NT2/D1 (cell line): ENCODE measurements at regions not wholly inside any gene's neighbourhood (a gene's known extent, or its start where the extent isn't known, plus 50 kb on each side); places are given as distances from the start of the nearest gene placed in this dataset.
"Not testable (repeated sequence)": the region's sequence is repeated elsewhere in the genome, so short reads cannot be mapped to it uniquely, and the experiment has no call there.

Experiments
- SUZ12 ChIP-seq: IDR thresholded peaks from 2 replicates; pipeline ENCODE4 v1.6.1; 2011; ENCODE audit not compliant: insufficient read length, insufficient read depth; ENCODE audit errors: extremely low read depth
- YY1 ChIP-seq: IDR thresholded peaks from 2 replicates; pipeline ENCODE4 v1.6.1; 2011; ENCODE audit not compliant: insufficient read length, insufficient read depth
- ZNF274 ChIP-seq: IDR thresholded peaks from 2 replicates; pipeline ENCODE4 v1.6.1; 2011; ENCODE audit warnings: mild to moderate bottlenecking, low read depth, low read length

DNA sequence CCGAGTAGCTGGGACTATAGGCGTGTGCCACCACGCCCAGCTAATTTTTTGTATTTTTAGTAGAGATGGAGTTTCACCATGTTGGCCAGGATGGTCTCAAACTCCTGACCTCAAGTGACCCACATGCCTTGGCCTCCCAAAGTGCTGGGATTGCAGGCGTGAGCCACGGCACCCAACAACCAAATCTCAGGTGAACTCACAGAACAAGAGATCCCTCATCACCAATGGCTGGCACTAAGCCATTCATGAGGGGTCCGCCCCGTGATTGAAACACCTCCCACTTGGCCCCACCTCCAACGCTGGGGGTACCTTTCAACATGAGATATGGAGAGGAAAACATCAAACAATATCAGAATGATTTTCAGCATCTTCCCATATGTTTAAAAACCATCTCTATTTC is 94.2 kb downstream of the TEX36 start:
- TF ChIP-seq ZNF274, YY1, SUZ12: not testable (repeated sequence)
